HEK293 (cell line): ENCODE measurements at regions not wholly inside any gene's neighbourhood (a gene's known extent, or its start where the extent isn't known, plus 50 kb on each side); places are given as distances from the start of the nearest gene placed in this dataset.

Experiments
- CTCF ChIP-seq: fragments of 450-650 bp; formaldehyde crosslinking; IDR thresholded peaks from 2 replicates; pipeline ENCODE4 v1.5.1; 2016; ENCODE audit warnings: missing biosample characterization, missing genetic modification characterization
- PBX3 ChIP-seq: sonication (generic); formaldehyde crosslinking; IDR thresholded peaks from 2 replicates; pipeline ENCODE4 v1.8.1; 2022; ENCODE audit warnings: mild to moderate bottlenecking, moderate library complexity, missing genetic modification reagents
- REST ChIP-seq: fragments of 450-650 bp; formaldehyde crosslinking; IDR thresholded peaks from 2 replicates; pipeline ENCODE4 v1.5.1; 2016; ENCODE audit warnings: missing biosample characterization, missing genetic modification characterization
- SP2 ChIP-seq: fragments of 450-650 bp; formaldehyde crosslinking; IDR thresholded peaks from 2 replicates; pipeline ENCODE4 v1.5.1; 2016; ENCODE audit warnings: missing biosample characterization, missing genetic modification characterization
- ZBTB7A ChIP-seq: fragments of 450-650 bp; formaldehyde crosslinking; IDR thresholded peaks from 2 replicates; pipeline ENCODE4 v1.5.1; 2016; ENCODE audit warnings: low read depth, missing biosample characterization, missing genetic modification characterization
- ZNF174 ChIP-seq: fragments of 450-650 bp; formaldehyde crosslinking; IDR thresholded peaks from 2 replicates; pipeline ENCODE4 v1.5.0; 2017; ENCODE audit warnings: missing biosample characterization, mild to moderate bottlenecking, missing genetic modification characterization
- ZNF23 ChIP-seq: fragments of 450-650 bp; formaldehyde crosslinking; IDR thresholded peaks from 2 replicates; pipeline ENCODE4 v1.5.1; 2016; ENCODE audit warnings: missing biosample characterization, missing genetic modification characterization, borderline replicate concordance
- ZNF768 ChIP-seq: fragments of 450-650 bp; formaldehyde crosslinking; IDR thresholded peaks from 2 replicates; pipeline ENCODE4 v1.5.1; 2018; ENCODE audit warnings: missing biosample characterization, mild to moderate bottlenecking, missing genetic modification characterization
- ZSCAN18 ChIP-seq: fragments of 450-650 bp; formaldehyde crosslinking; IDR thresholded peaks from 2 replicates; pipeline ENCODE4 v1.5.1; 2016; ENCODE audit warnings: missing biosample characterization, missing genetic modification characterization

- TF ChIP-seq ZBTB7A (tag by site-specific recombination) (no peak), SP2 (tag by site-specific recombination) (no peak), ZNF23 (no peak), CTCF (tag by site-specific recombination) (no peak), ZNF768 (tag by site-specific recombination) (no peak), ZSCAN18 (tag by site-specific recombination) (no peak), ZNF174 (tag by site-specific recombination) (no peak), PBX3 (no peak), REST (tag by site-specific recombination) (no peak)
Measured at GRCh38 chr14:101501858-101502615, 59.3 kb upstream of the DIO3 start.
